ENCODE measurements at regions not wholly inside any gene's neighbourhood (a gene's known extent, or its start where the extent isn't known, plus 50 kb on each side); places are given as distances from the start of the nearest gene placed in this dataset.

GRCh38 chr2:39597314-39597713, 68.4 kb upstream of the TMEM178A start:
- intact Hi-C loops (cut with DNase I): loop anchor here (10.0 kb wide), 1 partner anchor 137 kb away; no protein-coding TSS in a partner anchor
- H3K4me1 ChIP-seq (replicated peaks): no peaks in the 10 kb centered on the region
- H3K27me3 ChIP-seq (replicated peaks; ENCODE audit: insufficient read depth): no peaks in the 10 kb centered on the region
- no peak for DNase-seq (ENCODE audit: low spot score)
- no peaks in the 10 kb centered on the region for H3K36me3 ChIP-seq
- no peak overlapping the region for H3K27ac ChIP-seq
- WGBS: 86% methylated on average over 3 of the region's 3 CpGs
- H3K9me3 ChIP-seq: no peaks in the 10 kb centered on the region
- TF ChIP-seq CTCF (IDR thresholded peaks at IDR 0.05) (no peak), POLR2AphosphoS5 (IDR thresholded peaks at IDR 0.05) (no peak), POLR2A (IDR thresholded peaks at IDR 0.05) (no peak)
- no peak overlapping the region for H3K4me3 ChIP-seq

GRCh38 chr2:39602616-39603015, 63.1 kb upstream of the TMEM178A start:
- TF ChIP-seq POLR2AphosphoS5 (IDR thresholded peaks at IDR 0.05) (no peak), CTCF (IDR thresholded peaks at IDR 0.05) (no peak), POLR2A (IDR thresholded peaks at IDR 0.05) (no peak)
- H3K4me1 ChIP-seq (replicated peaks): no peaks in the 10 kb centered on the region
- H3K36me3 ChIP-seq: no peaks in the 10 kb centered on the region
- intact Hi-C loops (cut with DNase I): no loop called here
- DNase-seq (ENCODE audit: low spot score): no peak
- WGBS: 98% methylated on average over 1 of the region's 1 CpG
- no peaks in the 10 kb centered on the region for H3K9me3 ChIP-seq
- H3K27me3 ChIP-seq (replicated peaks; ENCODE audit: insufficient read depth): no peaks in the 10 kb centered on the region
- no peak overlapping the region for H3K4me3 ChIP-seq
- H3K27ac ChIP-seq: no peak overlapping the region

- WGBS: 39% methylated on average over 2 of the region's 2 CpGs
- intact Hi-C loops (cut with DNase I): no loop called here
- H3K9me3 ChIP-seq: no peaks in the 10 kb centered on the region
These were observed 62.3 kb upstream of the TMEM178A start for GRCh38 chr2:39603436-39603835.

GRCh38 chr2:39604866-39605265, 60.9 kb upstream of the TMEM178A start:
- H3K36me3 ChIP-seq: no peaks in the 10 kb centered on the region
- no peak overlapping the region for H3K27ac ChIP-seq
- H3K9me3 ChIP-seq: no peaks in the 10 kb centered on the region
- intact Hi-C loops (cut with DNase I): no loop called here
- 93% methylated on average over 4 of the region's 4 CpGs for WGBS
- no peaks in the 10 kb centered on the region for H3K27me3 ChIP-seq (replicated peaks; ENCODE audit: insufficient read depth)
- no peak for DNase-seq (ENCODE audit: low spot score)
- no peak overlapping the region for H3K4me3 ChIP-seq
- TF ChIP-seq POLR2AphosphoS5 (IDR thresholded peaks at IDR 0.05): no peak
- no peak for TF ChIP-seq CTCF (IDR thresholded peaks at IDR 0.05)
- TF ChIP-seq POLR2A (IDR thresholded peaks at IDR 0.05): no peak
- no peaks in the 10 kb centered on the region for H3K4me1 ChIP-seq (replicated peaks)

More at GRCh38 chr2:39603436-39603835, 62.3 kb upstream of the TMEM178A start:
- no peak for DNase-seq (ENCODE audit: low spot score)
- H3K36me3 ChIP-seq: no peaks in the 10 kb centered on the region
- H3K4me3 ChIP-seq: no peak overlapping the region
- no peaks in the 10 kb centered on the region for H3K4me1 ChIP-seq (replicated peaks)
- TF ChIP-seq POLR2A (IDR thresholded peaks at IDR 0.05) (no peak), CTCF (IDR thresholded peaks at IDR 0.05) (no peak), POLR2AphosphoS5 (IDR thresholded peaks at IDR 0.05) (no peak)
- H3K27me3 ChIP-seq (replicated peaks; ENCODE audit: insufficient read depth): no peaks in the 10 kb centered on the region
- no peak overlapping the region for H3K27ac ChIP-seq

GRCh38 chr2:39606585-39606984, 59.1 kb upstream of the TMEM178A start:
- Histone ChIP-seq H3K4me3 (no peak overlapping the region), H3K27ac (no peak overlapping the region), H3K27me3 (replicated peaks; ENCODE audit: insufficient read depth) (no peaks in the 10 kb centered on the region), H3K36me3 (no peaks in the 10 kb centered on the region), H3K9me3 (no peaks in the 10 kb centered on the region), H3K4me1 (replicated peaks) (no peaks in the 10 kb centered on the region)
- no peak for TF ChIP-seq POLR2A (IDR thresholded peaks at IDR 0.05)
- TF ChIP-seq CTCF (IDR thresholded peaks at IDR 0.05): no peak
- no peak for TF ChIP-seq POLR2AphosphoS5 (IDR thresholded peaks at IDR 0.05)
- no peak for DNase-seq (ENCODE audit: low spot score)
- WGBS: 82% methylated on average over 4 of the region's 4 CpGs
- intact Hi-C loops (cut with DNase I): no loop called here

All from prostate gland (tissue), 2 donors.